ENCODE measurements at regions not wholly inside any gene's neighbourhood (a gene's known extent, or its start where the extent isn't known, plus 50 kb on each side); places are given as distances from the start of the nearest gene placed in this dataset.

DNA sequence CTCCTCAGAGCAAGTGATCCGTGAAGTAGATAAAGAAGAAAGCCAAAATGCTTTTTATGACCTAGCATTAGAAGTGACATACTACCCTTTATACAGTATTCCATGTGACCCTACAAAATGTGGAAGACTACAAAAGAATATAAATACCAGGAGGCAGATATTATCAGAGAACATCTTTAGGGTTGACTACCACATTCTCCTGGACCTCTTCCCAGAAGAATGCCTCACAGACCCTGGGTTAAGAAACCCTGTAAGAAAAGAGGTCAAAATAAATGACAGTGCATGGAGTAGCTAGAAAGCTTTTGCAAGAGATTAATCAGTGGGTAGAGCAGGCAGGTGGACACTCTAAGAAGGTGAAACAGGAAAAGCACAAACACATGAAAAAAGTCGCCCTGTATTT, 69.2 kb downstream of the FANCF start:
- TF ChIP-seq CTCF (IDR thresholded peaks at IDR 0.05 in 4 of 5, conservative IDR thresholded peaks at IDR 0.05 in 1 of 5) (no peak), POLR2A (IDR thresholded peaks at IDR 0.05) (no peak)

Measured in gastrocnemius medialis (tissue), 4 donors.